ENCODE measurements at regions not wholly inside any gene's neighbourhood (a gene's known extent, or its start where the extent isn't known, plus 50 kb on each side); places are given as distances from the start of the nearest gene placed in this dataset.

DNA sequence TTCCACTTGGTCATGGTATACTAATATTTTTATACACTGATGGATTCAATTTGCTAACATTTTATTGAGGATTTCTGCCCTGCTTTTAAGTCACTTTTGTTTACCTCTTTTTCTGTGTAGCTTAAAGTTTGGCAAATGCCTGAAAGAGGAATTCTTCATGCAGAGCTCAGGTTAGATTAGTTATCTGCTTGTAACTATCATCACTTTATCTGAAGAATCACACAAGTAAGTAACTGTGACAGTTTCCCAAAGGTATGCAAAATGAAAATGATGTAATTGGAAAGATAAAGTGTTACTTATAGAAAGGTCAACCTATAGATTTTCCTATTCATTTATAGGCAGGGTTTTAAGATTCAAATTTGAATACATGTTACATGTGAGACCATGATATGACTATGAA lies 188.8 kb upstream of the ACTBL2 start:
- TF ChIP-seq, protein P1, sequence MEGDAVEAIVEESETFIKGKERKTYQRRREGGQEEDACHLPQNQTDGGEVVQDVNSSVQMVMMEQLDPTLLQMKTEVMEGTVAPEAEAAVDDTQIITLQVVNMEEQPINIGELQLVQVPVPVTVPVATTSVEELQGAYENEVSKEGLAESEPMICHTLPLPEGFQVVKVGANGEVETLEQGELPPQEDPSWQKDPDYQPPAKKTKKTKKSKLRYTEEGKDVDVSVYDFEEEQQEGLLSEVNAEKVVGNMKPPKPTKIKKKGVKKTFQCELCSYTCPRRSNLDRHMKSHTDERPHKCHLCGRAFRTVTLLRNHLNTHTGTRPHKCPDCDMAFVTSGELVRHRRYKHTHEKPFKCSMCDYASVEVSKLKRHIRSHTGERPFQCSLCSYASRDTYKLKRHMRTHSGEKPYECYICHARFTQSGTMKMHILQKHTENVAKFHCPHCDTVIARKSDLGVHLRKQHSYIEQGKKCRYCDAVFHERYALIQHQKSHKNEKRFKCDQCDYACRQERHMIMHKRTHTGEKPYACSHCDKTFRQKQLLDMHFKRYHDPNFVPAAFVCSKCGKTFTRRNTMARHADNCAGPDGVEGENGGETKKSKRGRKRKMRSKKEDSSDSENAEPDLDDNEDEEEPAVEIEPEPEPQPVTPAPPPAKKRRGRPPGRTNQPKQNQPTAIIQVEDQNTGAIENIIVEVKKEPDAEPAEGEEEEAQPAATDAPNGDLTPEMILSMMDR (IDR thresholded peaks at IDR 0.05): no peak

DNA sequence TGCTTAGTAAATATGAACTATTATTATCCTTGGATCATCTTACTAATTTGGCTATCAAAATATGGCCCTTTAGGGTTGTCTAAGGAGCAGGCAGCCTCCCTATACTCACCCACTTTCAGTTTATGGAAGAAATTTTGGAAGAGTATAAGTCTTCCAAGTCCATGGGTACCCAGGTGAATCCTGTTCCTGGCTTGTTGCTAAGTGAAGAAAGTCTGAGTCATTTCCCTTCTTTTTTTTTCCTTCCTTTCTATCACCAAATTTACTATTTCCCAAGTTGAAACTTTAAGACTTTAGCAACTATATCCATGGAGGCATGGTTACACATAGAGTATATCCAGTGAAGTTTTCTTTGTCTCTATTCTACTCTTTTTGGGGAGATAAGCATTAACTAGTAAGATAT lies 184.0 kb upstream of the ACTBL2 start:
- TF ChIP-seq, protein P1 (IDR thresholded peaks at IDR 0.05): no peak

GRCh38 chr5:57665146-57665936 lies 182.7 kb upstream of the ACTBL2 start:
- TF ChIP-seq, protein P1 (IDR thresholded peaks at IDR 0.05): no peak

DNA sequence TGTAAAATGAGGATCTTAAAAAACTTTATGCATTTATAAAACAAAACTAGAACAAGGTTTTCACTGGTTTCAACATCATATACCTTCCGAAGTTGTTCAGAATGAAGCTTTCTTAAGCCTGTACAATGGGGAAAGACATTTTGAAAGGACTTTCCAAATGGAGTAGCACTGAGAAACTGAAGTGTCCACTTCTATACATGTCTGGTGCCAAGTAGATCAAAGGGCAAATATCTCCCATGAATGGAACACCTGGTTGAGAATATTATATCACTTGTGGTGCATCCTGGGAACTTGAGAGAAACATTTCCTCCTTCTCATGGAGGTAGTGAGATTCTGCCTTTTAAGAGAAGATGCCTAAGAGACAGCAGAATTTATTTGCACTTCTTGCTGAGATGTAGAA lies 182.1 kb upstream of the ACTBL2 start:
- TF ChIP-seq, protein P1 (IDR thresholded peaks at IDR 0.05): no peak

GRCh38 chr5:57663466-57663865 lies 180.9 kb upstream of the ACTBL2 start:
- TF ChIP-seq, protein P1 (IDR thresholded peaks at IDR 0.05): no peak

DNA sequence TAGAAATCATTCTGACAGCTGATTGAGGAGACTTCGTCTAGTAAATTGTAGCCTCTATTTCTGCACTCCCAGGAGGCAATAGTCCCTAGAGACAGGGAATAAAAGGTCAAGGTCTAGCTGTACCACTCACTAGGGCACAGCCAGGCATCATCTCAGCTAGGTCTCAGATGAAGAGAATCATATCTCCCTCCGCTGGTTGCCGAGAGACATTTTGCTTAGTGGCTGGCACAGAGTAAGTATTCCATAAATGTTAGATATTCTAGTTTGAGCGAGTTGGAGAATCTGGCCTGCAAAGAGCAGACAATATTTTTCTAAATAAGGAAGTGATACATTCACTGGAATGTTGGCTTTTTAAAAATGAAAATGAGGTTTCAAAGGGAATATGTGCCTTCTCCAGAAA lies 180.4 kb upstream of the ACTBL2 start:
- TF ChIP-seq, protein P1 (IDR thresholded peaks at IDR 0.05): no peak

DNA sequence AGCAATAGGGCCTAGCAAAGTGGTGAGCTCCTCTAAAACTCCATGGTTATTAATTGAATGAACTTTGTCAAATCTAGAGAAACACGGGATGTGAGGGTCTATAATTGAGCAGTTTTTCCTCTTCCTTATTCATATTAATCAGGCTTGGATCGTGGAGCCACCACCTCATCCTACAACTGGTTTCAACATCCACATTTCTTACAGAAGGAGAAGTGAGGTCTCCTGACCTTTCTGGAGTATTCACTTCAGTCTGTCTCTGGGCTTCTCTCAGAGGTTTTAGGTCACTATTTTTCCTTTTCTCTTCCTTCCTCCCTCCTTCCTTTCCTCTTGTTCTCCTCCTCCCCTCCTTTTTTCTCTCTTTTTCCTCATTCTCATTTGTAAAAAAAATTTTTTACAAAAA lies 177.3 kb upstream of the ACTBL2 start:
- TF ChIP-seq, protein P1 (IDR thresholded peaks at IDR 0.05): no peak

GRCh38 chr5:57658018-57658417 lies 175.4 kb upstream of the ACTBL2 start:
- TF ChIP-seq, protein P1 (IDR thresholded peaks at IDR 0.05): no peak
